ENCODE measurements at regions not wholly inside any gene's neighbourhood (a gene's known extent, or its start where the extent isn't known, plus 50 kb on each side); places are given as distances from the start of the nearest gene placed in this dataset.

DNA sequence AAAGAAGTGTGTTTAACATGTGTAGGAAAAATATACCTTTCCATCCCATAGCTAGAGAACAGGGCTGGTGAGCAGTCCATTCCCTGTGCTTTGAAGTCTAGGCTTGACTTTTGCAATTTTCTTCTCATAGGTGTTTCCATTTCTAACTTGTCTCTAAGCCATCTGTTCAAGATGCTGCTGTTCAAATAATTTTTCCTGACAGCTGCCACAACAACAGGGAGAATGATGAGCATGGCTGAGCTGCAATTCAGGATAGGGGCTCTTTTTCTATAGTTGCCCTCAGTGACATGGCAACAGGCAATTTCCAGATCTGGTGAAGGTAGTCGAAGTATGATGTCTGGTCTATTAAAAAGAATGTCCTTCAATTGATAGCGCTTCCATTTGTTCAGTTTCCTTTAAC, 103.0 kb upstream of the HS3ST5 start:
- Histone ChIP-seq H3K27me3 (replicated peaks in 1 of 4; ENCODE audit: control insufficient read depth in 3 of 4, extremely low read depth in 1 of 4, insufficient read depth in 3 of 4, low read length in 3 of 4) (no peaks in the 10 kb centered on the region), H3K9me3 (ENCODE audit: insufficient read depth in 2 of 2, low read depth in 1 of 2, low read length in 1 of 2) (no peaks in the 10 kb centered on the region), H2BK120ac (replicated peaks; ENCODE audit: low read depth, low read length) (no peak overlapping the region), H2BK5ac (ENCODE audit: low read depth, low read length) (no peak overlapping the region), H3K18ac (ENCODE audit: extremely low read depth, low read length) (no peak overlapping the region), H2AFZ (ENCODE audit: low read length) (no peak overlapping the region), H4K5ac (ENCODE audit: insufficient read length, low read depth, low read length) (no peak overlapping the region), H3K27ac (ENCODE audit: low read depth, low read length) (no peak overlapping the region), H3K36me3 (ENCODE audit: control insufficient read depth in 2 of 4, insufficient read depth in 4 of 4, low read length in 3 of 4) (no peaks in the 10 kb centered on the region), H3K56ac (replicated peaks; ENCODE audit: insufficient read length, low read depth, low read length) (no peak overlapping the region), H3K14ac (ENCODE audit: insufficient read length) (no peak overlapping the region), H3K79me2 (ENCODE audit: control insufficient read depth in 1 of 2, insufficient read depth in 2 of 2, low read length in 2 of 2) (no peaks in the 10 kb centered on the region), H3K4me3 (ENCODE audit: extremely low read depth in 1 of 4, insufficient read depth in 2 of 4, low read depth in 3 of 4, low read length in 4 of 4) (no peak overlapping the region), H4K91ac (replicated peaks; ENCODE audit: insufficient read length, low read length) (no peak overlapping the region), H3K4me2 (ENCODE audit: insufficient read depth in 1 of 2, low read depth in 2 of 2, low read length in 2 of 2) (no peak overlapping the region), H2BK15ac (ENCODE audit: low read length) (no peak overlapping the region), H4K8ac (ENCODE audit: extremely low read depth, insufficient read depth, low read length) (no peak overlapping the region), H2AK5ac (ENCODE audit: low read depth, low read length) (no peak overlapping the region), H2BK12ac (ENCODE audit: low read depth, low read length) (no peak overlapping the region), H4K20me1 (replicated peaks in 1 of 2; ENCODE audit: control insufficient read depth in 1 of 2, insufficient read depth in 2 of 2, low read length in 2 of 2) (no peaks in the 10 kb centered on the region), H3K79me1 (ENCODE audit: low read depth, low read length) (no peaks in the 10 kb centered on the region; the same call in 1 of the 2 replicates), H2BK20ac (ENCODE audit: low read length) (no peak overlapping the region), H3K23me2 (ENCODE audit: low read depth, low read length) (no peaks in the 10 kb centered on the region; the same call in 1 of the 2 replicates), H3K9ac (replicated peaks in 1 of 4; ENCODE audit: extremely low read depth in 1 of 4, low read depth in 3 of 4, low read length in 3 of 4) (no peak overlapping the region), H3K4me1 (replicated peaks in 1 of 4; ENCODE audit: control insufficient read depth in 3 of 4, insufficient read depth in 4 of 4, low read length in 3 of 4) (peaks cover 0 to 13% (median 7%) of the 10 kb centered on the region in 4 experiments; a peak in 4 of 7 replicates), H3K4ac (replicated peaks; ENCODE audit: insufficient read length, low read depth, low read length) (no peak overlapping the region), H3K23ac (ENCODE audit: insufficient read length) (no peak overlapping the region)
- ChIA-PET POLR2A (ENCODE audit: partially characterized antibody) (interaction anchor here (0.8 to 2.2 kb wide), 4 partner anchors 8 to 817 kb away, joined by 3 to 8 read pairs (median 3); no protein-coding TSS in a partner anchor), CTCF (ENCODE audit: partially characterized antibody) (interaction anchor here (1.2 to 1.6 kb wide), 2 partner anchors 44 to 337 kb away, joined by 3 to 4 read pairs; no protein-coding TSS in a partner anchor)
- 85% methylated on average over 2 of the region's 2 CpGs; no CpG with 5 or more reads in 1 of the 2 experiments for WGBS, 2 experiments (ENCODE audit: extremely low coverage in 1 of 2, insufficient coverage in 1 of 2, insufficient read length in 1 of 2, insufficient replicate concordance in 2 of 2, low coverage in 1 of 2, low lambda C conversion rate in 2 of 2, missing lambda C conversion rate in 1 of 2)
- DNase-seq (ENCODE audit: low read depth in 1 of 2, low spot score in 2 of 2) (no peak), FAIRE-seq (no peak)
- no peak for TF ChIP-seq FOSL1 (IDR thresholded peaks at IDR 0.05; ENCODE audit: insufficient read depth, low read depth, low read length)
- no peak for TF ChIP-seq HDAC2 (IDR thresholded peaks at IDR 0.05; ENCODE audit: borderline replicate concordance in 1 of 2, low read depth in 2 of 2, low read length in 2 of 2)
- no peak for TF ChIP-seq NRF1 (IDR thresholded peaks at IDR 0.05; ENCODE audit: low read depth, low read length)
- TF ChIP-seq TEAD4 (IDR thresholded peaks at IDR 0.05; ENCODE audit: low read depth, low read length) = no peak
- TF ChIP-seq ZNF274 (IDR thresholded peaks at IDR 0.05; ENCODE audit: borderline replicate concordance, extremely low read depth, low read length) = no peak
- TF ChIP-seq EZH2 (IDR thresholded peaks at IDR 0.05; ENCODE audit: low read depth, low read length, severe bottlenecking) = no peak
- TF ChIP-seq, protein P1, sequence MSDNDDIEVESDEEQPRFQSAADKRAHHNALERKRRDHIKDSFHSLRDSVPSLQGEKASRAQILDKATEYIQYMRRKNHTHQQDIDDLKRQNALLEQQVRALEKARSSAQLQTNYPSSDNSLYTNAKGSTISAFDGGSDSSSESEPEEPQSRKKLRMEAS (IDR thresholded peaks at IDR 0.05) = no peak
- no peak for TF ChIP-seq KDM1A (IDR thresholded peaks at IDR 0.05; ENCODE audit: borderline replicate concordance, low read length)
- TF ChIP-seq CBX5 (IDR thresholded peaks at IDR 0.05; ENCODE audit: low read depth, low read length) = no peak
- TF ChIP-seq, protein P2, sequence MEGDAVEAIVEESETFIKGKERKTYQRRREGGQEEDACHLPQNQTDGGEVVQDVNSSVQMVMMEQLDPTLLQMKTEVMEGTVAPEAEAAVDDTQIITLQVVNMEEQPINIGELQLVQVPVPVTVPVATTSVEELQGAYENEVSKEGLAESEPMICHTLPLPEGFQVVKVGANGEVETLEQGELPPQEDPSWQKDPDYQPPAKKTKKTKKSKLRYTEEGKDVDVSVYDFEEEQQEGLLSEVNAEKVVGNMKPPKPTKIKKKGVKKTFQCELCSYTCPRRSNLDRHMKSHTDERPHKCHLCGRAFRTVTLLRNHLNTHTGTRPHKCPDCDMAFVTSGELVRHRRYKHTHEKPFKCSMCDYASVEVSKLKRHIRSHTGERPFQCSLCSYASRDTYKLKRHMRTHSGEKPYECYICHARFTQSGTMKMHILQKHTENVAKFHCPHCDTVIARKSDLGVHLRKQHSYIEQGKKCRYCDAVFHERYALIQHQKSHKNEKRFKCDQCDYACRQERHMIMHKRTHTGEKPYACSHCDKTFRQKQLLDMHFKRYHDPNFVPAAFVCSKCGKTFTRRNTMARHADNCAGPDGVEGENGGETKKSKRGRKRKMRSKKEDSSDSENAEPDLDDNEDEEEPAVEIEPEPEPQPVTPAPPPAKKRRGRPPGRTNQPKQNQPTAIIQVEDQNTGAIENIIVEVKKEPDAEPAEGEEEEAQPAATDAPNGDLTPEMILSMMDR (IDR thresholded peaks at IDR 0.05; ENCODE audit: control extremely low read depth in 1 of 3, insufficient read depth in 1 of 3, low read depth in 1 of 3, low read length in 3 of 3) = no peak
- TF ChIP-seq RFX5 (IDR thresholded peaks at IDR 0.05; ENCODE audit: borderline replicate concordance, low read depth, low read length) = no peak
